ENCODE measurements at regions not wholly inside any gene's neighbourhood (a gene's known extent, or its start where the extent isn't known, plus 50 kb on each side); places are given as distances from the start of the nearest gene placed in this dataset.

- ChIA-PET RAD21 (ENCODE audit: low non-redundant PET in 1 of 2, low total read pairs in 2 of 2, uncharacterized antibody in 2 of 2, unreplicated experiment in 2 of 2) (no interaction called here), POLR2A (no interaction called here), CTCF (no interaction called here)
- H3K4me3 ChIP-seq (replicated peaks in 1 of 2; ENCODE audit: low read depth in 1 of 2, low read length in 2 of 2), result no peak overlapping the region
- no peaks in the 10 kb centered on the region for H3K36me3 ChIP-seq (ENCODE audit: control insufficient read depth in 1 of 2, insufficient read depth in 2 of 2, low read length in 2 of 2)
- H3K79me2 ChIP-seq (ENCODE audit: insufficient read depth, low read length), result no peaks in the 10 kb centered on the region
- no peak overlapping the region for H2AFZ ChIP-seq (ENCODE audit: low read depth, low read length, poor library complexity, severe bottlenecking)
- H3K27ac ChIP-seq (ENCODE audit: low read depth, low read length), result no peak overlapping the region
- no peak overlapping the region for H3K4me2 ChIP-seq (ENCODE audit: low read length)
- no TSS peak for BruUV-seq (replicated peaks)
- H3K9ac ChIP-seq (ENCODE audit: low read length), result no peak overlapping the region
- no peaks in the 10 kb centered on the region for H3K9me2 ChIP-seq (ENCODE audit: insufficient read depth)
- intact Hi-C loops (cut with micrococcal nuclease), result no loop called here
- no peak for TF ChIP-seq SRF (IDR thresholded peaks at IDR 0.05; ENCODE audit: low read depth)
- TF ChIP-seq YY1 (IDR thresholded peaks at IDR 0.05; ENCODE audit: extremely low read depth, insufficient replicate concordance, low read depth, low read length), result no peak
- TF ChIP-seq CBX3 (IDR thresholded peaks at IDR 0.05; ENCODE audit: low read depth), result no peak
- TF ChIP-seq FOSL1 (IDR thresholded peaks at IDR 0.05; ENCODE audit: low read depth), result no peak
- TF ChIP-seq ELF1 (IDR thresholded peaks at IDR 0.05; ENCODE audit: borderline replicate concordance, low read depth), result no peak
- no peak for TF ChIP-seq EGR1 (IDR thresholded peaks at IDR 0.05; ENCODE audit: low read depth)
- TF ChIP-seq SIN3A (IDR thresholded peaks at IDR 0.05; ENCODE audit: low read depth), result no peak
- TF ChIP-seq POLR2A (IDR thresholded peaks at IDR 0.05; ENCODE audit: borderline replicate concordance, extremely low read depth, insufficient read depth, insufficient read length), result no peak
- no peak for TF ChIP-seq REST (IDR thresholded peaks at IDR 0.05; ENCODE audit: low read depth)
- no peak for TF ChIP-seq ZBTB33 (IDR thresholded peaks at IDR 0.05; ENCODE audit: extremely low read depth, insufficient replicate concordance, low read length)
- no peak for TF ChIP-seq ZNF274 (IDR thresholded peaks at IDR 0.05; ENCODE audit: low read depth, low read length)
- no peak for TF ChIP-seq EZH2phosphoT487 (IDR thresholded peaks at IDR 0.05; ENCODE audit: borderline replicate concordance)
- no peak for TF ChIP-seq ZFX (IDR thresholded peaks at IDR 0.05)
- TF ChIP-seq EZH2 (IDR thresholded peaks at IDR 0.05), result no peak
- no peak for TF ChIP-seq CTCF (IDR thresholded peaks at IDR 0.05 in 2 of 3, conservative IDR thresholded peaks at IDR 0.05 in 1 of 3; ENCODE audit: borderline replicate concordance in 1 of 3, insufficient read depth in 1 of 3, low read depth in 2 of 3, low read length in 2 of 3)
- no peak for TF ChIP-seq JUND (IDR thresholded peaks at IDR 0.05)
- no peak for TF ChIP-seq RAD21 (IDR thresholded peaks at IDR 0.05; ENCODE audit: low read depth)
- TF ChIP-seq TCF7L2 (IDR thresholded peaks at IDR 0.05; ENCODE audit: borderline replicate concordance, extremely low read depth, insufficient read depth, insufficient read length), result no peak
- TF ChIP-seq ATF3 (IDR thresholded peaks at IDR 0.05), result no peak
- no peak for TF ChIP-seq MAX (IDR thresholded peaks at IDR 0.05)
- H3K27me3 ChIP-seq (ENCODE audit: insufficient read depth, low read length), result no peaks in the 10 kb centered on the region
- peaks cover 10 to 11% of the 10 kb centered on the region in 2 experiments; a peak in 2 of 4 replicates for H3K9me3 ChIP-seq (ENCODE audit: control insufficient read depth in 1 of 2, insufficient read depth in 1 of 2, low read depth in 1 of 2, low read length in 2 of 2)
- DNase-seq (ENCODE audit: low read depth, low spot score) (no peak), ATAC-seq (no peak)
- H4K20me1 ChIP-seq (ENCODE audit: insufficient read depth), result no peaks in the 10 kb centered on the region
- no peaks in the 10 kb centered on the region for H3K4me1 ChIP-seq (ENCODE audit: control insufficient read depth in 1 of 2, insufficient read depth in 2 of 2, low read length in 2 of 2)
These were observed 93.7 kb upstream of the SETBP1 start for GRCh38 chr18:44586782-44587524.

All from HCT116 (cell line).